Heart right ventricle (tissue), 16 donors: ENCODE measurements at regions not wholly inside any gene's neighbourhood (a gene's known extent, or its start where the extent isn't known, plus 50 kb on each side); places are given as distances from the start of the nearest gene placed in this dataset.

Source experiments
- ATAC-seq, 8 donors: fragments of 200-7000 bp; cut with Tn5 transposase; one replicate each; pipeline ENCODE4 v1.9.1; 2020; ENCODE audit warnings: mild to moderate bottlenecking in 8 of 8, moderate library complexity in 8 of 8, moderate number of reproducible peaks in 1 of 8
- DNase-seq, 2 donors: peaks; one replicate each; pipeline ENCODE4 v3.0.0-alpha.2; 2020
- H3K27ac ChIP-seq, 10 donors: fragments of 200-600 bp; sonication (generic) in 2 of 10; one replicate each; pipeline versions ENCODE4 v1.5.0 to v1.8.0; 2020 to 2022; ENCODE audit warnings: mild to moderate bottlenecking in 3 of 10
- H3K27me3 ChIP-seq, 7 donors: fragments of 200-600 bp; one replicate each; pipeline ENCODE4 v1.8.0; 2021 to 2022; ENCODE audit warnings: mild to moderate bottlenecking in 2 of 7
- H3K36me3 ChIP-seq, 9 donors: fragments of 200-600 bp; sonication (generic) in 1 of 9; one replicate each; pipeline versions ENCODE4 v1.5.0 to v1.8.0; 2020 to 2022; ENCODE audit warnings: mild to moderate bottlenecking in 2 of 9
- H3K4me1 ChIP-seq, 9 donors: fragments of 200-600 bp; sonication (generic) in 1 of 9; one replicate each; pipeline versions ENCODE4 v1.5.0 to v1.8.0; 2020 to 2022; ENCODE audit warnings: mild to moderate bottlenecking in 4 of 9
- H3K4me3 ChIP-seq, 10 donors: fragments of 200-600 bp; sonication (generic) in 2 of 10; one replicate each; pipeline versions ENCODE4 v1.5.0 to v1.8.0; 2020 to 2022; ENCODE audit warnings: mild to moderate bottlenecking in 7 of 10, moderate library complexity in 2 of 10
- H3K9me3 ChIP-seq, 11 donors: fragments of 200-600 bp in 10 of 11; sonication (generic) in 2 of 11; one replicate each; pipeline versions ENCODE4 v1.5.0 to v1.8.0; 2013 to 2022; ENCODE audit warnings: mild to moderate bottlenecking in 2 of 11, control low read depth in 1 of 11, moderate library complexity in 1 of 11
- WGBS, 2 donors: extraction: QIAGEN DNeasy Blood & Tissue Kit; methylation state at CpG; one replicate each; pipeline ENCODE4 v1.1.7; 2013; ENCODE audit warnings: inconsistent platforms in 1 of 2; 5-methylcytosine and 5-hydroxymethylcytosine counted together
- intact Hi-C, 10 donors: fragments of 100-400 bp; cut with DNase I; formaldehyde crosslinking; loops; one replicate each; pipeline versions ENCODE4 v1.11.1 to v1.14.2; 2022
- TF ChIP-seq, protein P1 (sequence below), 9 donors: fragments of 200-600 bp; sonication (generic) in 2 of 9; IDR thresholded peaks; one replicate each; pipeline versions ENCODE4 v1.5.0 to v1.8.0; 2021 to 2022; ENCODE audit warnings: antibody characterized with exemption in 9 of 9, mild to moderate bottlenecking in 5 of 9, moderate library complexity in 1 of 9
- donor health status: Arrhythmogenic right ventricular cardiomyopathy.
- donor health status: ischemic (EF 13 %, LVEDD 7.1; RV severe dilation, severe dysfunction).
- donor health status: healthy with polysubstance abuse.
- donor health status: DM: no; HTN: yes; CAD: no.
- donor health status: DM: no; HTN: no; CAD: no.
- donor health status: ischemic (EF 25% LVEDD 6.9; RV normal size, moderate dysfunction).
- donor health status: ischemic (EF 25% LVEDD 5.7; RV mildly dilated, moderate dysfunction).
- donor health status: healthy.
- donor health status: DM: yes; HTN: yes; CAD: no.
- donor health status: Ischemic cardiomyopathy.
- donor health status: ischemic (EF 35%, LVEDD 5.7; RV mildly dilated, moderate dysfunction).
- donor health status: nonischemic (EF 11% LVEDD 7.7; RV severe dilation, severe dysfunction).
- donor health status: DM: yes; HTN: yes; CAD: no.
- donor health status: PGD.
- donor health status: ischemic (EF 29% LVEDD 5.4; RV normal size, mild dysfunction).
- donor health status: nonischemic (EF 23%, LVEDD 6.1; RV moderate dilation, normal function).

DNA sequence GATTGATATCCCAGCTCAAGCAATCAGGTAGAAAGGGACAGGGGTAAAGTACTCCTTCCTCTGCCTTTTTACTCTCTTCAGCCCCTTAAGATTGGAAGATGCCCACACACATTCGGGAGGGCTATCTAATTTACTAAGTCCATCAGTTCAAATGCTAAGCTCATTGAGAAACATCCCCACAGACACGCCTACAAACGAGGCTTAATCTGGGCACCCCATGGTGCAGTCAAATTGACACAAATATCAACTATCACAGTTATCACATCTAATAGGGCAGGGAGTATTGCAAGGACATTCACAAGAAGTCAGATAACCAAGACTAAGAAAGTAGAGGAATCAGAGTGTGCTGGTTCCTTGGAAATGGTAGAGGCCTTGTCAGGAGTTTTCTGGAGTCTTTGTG, 437.8 kb upstream of the AZI2 start:
- TF ChIP-seq, protein P1, sequence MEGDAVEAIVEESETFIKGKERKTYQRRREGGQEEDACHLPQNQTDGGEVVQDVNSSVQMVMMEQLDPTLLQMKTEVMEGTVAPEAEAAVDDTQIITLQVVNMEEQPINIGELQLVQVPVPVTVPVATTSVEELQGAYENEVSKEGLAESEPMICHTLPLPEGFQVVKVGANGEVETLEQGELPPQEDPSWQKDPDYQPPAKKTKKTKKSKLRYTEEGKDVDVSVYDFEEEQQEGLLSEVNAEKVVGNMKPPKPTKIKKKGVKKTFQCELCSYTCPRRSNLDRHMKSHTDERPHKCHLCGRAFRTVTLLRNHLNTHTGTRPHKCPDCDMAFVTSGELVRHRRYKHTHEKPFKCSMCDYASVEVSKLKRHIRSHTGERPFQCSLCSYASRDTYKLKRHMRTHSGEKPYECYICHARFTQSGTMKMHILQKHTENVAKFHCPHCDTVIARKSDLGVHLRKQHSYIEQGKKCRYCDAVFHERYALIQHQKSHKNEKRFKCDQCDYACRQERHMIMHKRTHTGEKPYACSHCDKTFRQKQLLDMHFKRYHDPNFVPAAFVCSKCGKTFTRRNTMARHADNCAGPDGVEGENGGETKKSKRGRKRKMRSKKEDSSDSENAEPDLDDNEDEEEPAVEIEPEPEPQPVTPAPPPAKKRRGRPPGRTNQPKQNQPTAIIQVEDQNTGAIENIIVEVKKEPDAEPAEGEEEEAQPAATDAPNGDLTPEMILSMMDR (IDR thresholded peaks at IDR 0.05) = no peak
- no peak for DNase-seq
- Histone ChIP-seq H3K27ac (no peak overlapping the region), H3K4me1 (no peaks in the 10 kb centered on the region), H3K36me3 (no peaks in the 10 kb centered on the region), H3K27me3 (no peaks in the 10 kb centered on the region), H3K9me3 (no peaks in the 10 kb centered on the region), H3K4me3 (no peak overlapping the region)
- no peak for ATAC-seq
- intact Hi-C loops = no loop called here
- WGBS, 2 donors = 79 to 82% methylated on average over 3 of the region's 3 CpGs

GRCh38 chr3:28788571-28788970, 439.9 kb upstream of the AZI2 start:
- Histone ChIP-seq H3K36me3 (no peaks in the 10 kb centered on the region), H3K4me1 (no peaks in the 10 kb centered on the region), H3K4me3 (no peak overlapping the region), H3K9me3 (no peaks in the 10 kb centered on the region), H3K27ac (no peak overlapping the region), H3K27me3 (no peaks in the 10 kb centered on the region)
- 63 to 80% methylated on average over 1 of the region's 1 CpG for WGBS, 2 donors
- ATAC-seq (no peak), DNase-seq (no peak)
- TF ChIP-seq, protein P1 (IDR thresholded peaks at IDR 0.05) = no peak
- intact Hi-C loops = no loop called here

DNA sequence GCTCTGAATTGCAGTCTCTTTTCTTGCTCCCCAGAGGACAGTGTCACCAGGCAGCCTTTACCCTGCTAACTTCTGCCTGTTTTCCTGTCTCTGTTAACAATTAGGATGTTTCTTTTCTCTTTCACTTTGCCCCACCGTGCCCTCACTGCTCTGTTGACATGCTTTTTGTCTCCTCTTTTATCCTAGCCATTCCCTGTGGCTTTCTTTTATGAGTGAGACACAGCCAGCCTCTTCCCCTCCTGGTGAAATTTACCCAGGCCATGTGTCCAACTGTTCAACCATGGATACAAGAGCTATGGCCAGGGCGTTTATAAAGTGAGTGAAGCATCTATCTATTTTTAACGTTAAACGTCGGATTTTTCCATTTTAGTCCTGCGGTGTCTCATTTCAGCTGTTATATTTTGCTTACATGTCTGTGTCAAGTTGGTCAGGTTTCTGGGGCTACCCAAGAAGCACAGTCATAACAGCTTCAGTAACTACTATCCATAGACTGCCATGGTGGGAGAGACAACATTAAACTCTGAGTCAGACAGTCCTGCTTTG, 443.2 kb upstream of the AZI2 start:
- H3K27ac ChIP-seq = no peak overlapping the region

DNA sequence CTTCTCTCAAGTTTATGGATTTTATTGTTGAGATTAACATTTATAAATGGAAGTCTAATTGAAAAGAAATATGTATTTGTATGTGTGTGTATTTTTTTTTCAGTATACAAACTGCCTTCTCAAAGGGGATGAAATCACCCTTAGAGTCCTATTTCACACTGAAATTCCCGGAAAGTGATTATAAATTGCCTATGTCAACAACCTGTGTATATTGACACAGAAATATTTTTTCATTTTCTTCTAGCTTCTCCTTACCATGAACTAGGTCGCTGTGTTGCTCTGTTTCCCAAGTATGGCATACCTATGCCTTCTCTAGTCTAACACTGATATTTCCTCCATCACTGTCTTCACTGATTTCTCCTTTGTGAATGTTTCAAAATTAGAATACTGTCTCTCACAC, 444.0 kb upstream of the AZI2 start:
- TF ChIP-seq, protein P1 (IDR thresholded peaks at IDR 0.05) = no peak
- ATAC-seq = no peak
- whole genome bisulfite sequencing, 2 donors = 82 to 88% methylated on average over 2 of the region's 2 CpGs

More for the DNA sequence above, 443.2 kb upstream of the AZI2 start:
- ATAC-seq (no peak), DNase-seq (no peak)
- no peaks in the 10 kb centered on the region for H3K4me1 ChIP-seq
- no peaks in the 10 kb centered on the region for H3K9me3 ChIP-seq
- intact Hi-C loops = no loop called here
- TF ChIP-seq, protein P1 (IDR thresholded peaks at IDR 0.05) = no peak
- WGBS, 2 donors = 65 to 70% methylated on average over 6 of the region's 6 CpGs
- H3K4me3 ChIP-seq = no peak overlapping the region
- H3K36me3 ChIP-seq = no peaks in the 10 kb centered on the region
- H3K27me3 ChIP-seq = no peaks in the 10 kb centered on the region

More for the DNA sequence above, 444.0 kb upstream of the AZI2 start:
- no peak for DNase-seq
- intact Hi-C loops = no loop called here
- Histone ChIP-seq H3K27me3 (no peaks in the 10 kb centered on the region), H3K36me3 (no peaks in the 10 kb centered on the region), H3K4me1 (no peaks in the 10 kb centered on the region), H3K9me3 (no peaks in the 10 kb centered on the region), H3K27ac (no peak overlapping the region), H3K4me3 (no peak overlapping the region)
